IMR-90 (cell line): ENCODE measurements at regions not wholly inside any gene's neighbourhood (a gene's known extent, or its start where the extent isn't known, plus 50 kb on each side); places are given as distances from the start of the nearest gene placed in this dataset.

Source experiments
- ATAC-seq: fragments of 200-7000 bp; cut with Tn5 transposase; 2 replicates; pipeline ENCODE4 v1.9.1; 2020; ENCODE audit warnings: low read depth, mild to moderate bottlenecking, moderate library complexity
- BruUV-seq: library from RNA; stranded (reverse); fragments of 400-500 nt; replicated peaks from 2 replicates; lab custom pipeline; 2021; lab: Mats Ljungman, UMichigan
- CTCF ChIA-PET: fragments of 300-600 bp; formaldehyde crosslinking; extraction: SDS; loops from one replicate; lab custom pipeline; 2021; ENCODE audit warnings: antibody characterized with exemption; lab: Yijun Ruan, JAX
- POLR2A ChIA-PET: fragments of 300-600 bp; sonication (Branson Sonifier 250); formaldehyde crosslinking; loops from one replicate; lab custom pipeline; 2022; ENCODE audit warnings: antibody characterized with exemption; ENCODE audit not compliant: unreplicated experiment; lab: Charles Lee
- DNase-seq: peaks from one replicate; pipeline ENCODE4 v3.0.0; 2013
- H2AFZ ChIP-seq: replicated peaks from 2 replicates; pipeline ENCODE3; 2013; ENCODE audit warnings: low read length, mild to moderate bottlenecking; ENCODE audit not compliant: poor library complexity
- H2AK5ac ChIP-seq: 2 replicates; pipeline ENCODE4 v1.6.1; 2013; ENCODE audit warnings: low read depth, low read length, inconsistent platforms
- H2AK9ac ChIP-seq: replicated peaks from 2 replicates; pipeline ENCODE3; 2013; ENCODE audit warnings: mild to moderate bottlenecking, low read depth, low read length, moderate library complexity; ENCODE audit not compliant: poor library complexity
- H2BK120ac ChIP-seq: 2 replicates; pipeline ENCODE4 v1.6.1; 2013; ENCODE audit warnings: low read depth, low read length, inconsistent platforms
- H2BK15ac ChIP-seq: 3 replicates; pipeline ENCODE4 v1.6.1; 2013; ENCODE audit warnings: low read depth, low read length, inconsistent platforms
- H2BK20ac ChIP-seq: 2 replicates; pipeline ENCODE4 v1.6.1; 2013; ENCODE audit warnings: low read depth, mild to moderate bottlenecking, inconsistent platforms, low read length, moderate library complexity
- H2BK5ac ChIP-seq: 2 replicates; pipeline ENCODE4 v1.6.1; 2013; ENCODE audit warnings: mild to moderate bottlenecking, low read depth, low read length, inconsistent platforms; ENCODE audit not compliant: poor library complexity, severe bottlenecking
- H3K14ac ChIP-seq: replicated peaks from 2 replicates; pipeline ENCODE4 v1.6.1; 2013; ENCODE audit warnings: low read depth, low read length, inconsistent platforms
- H3K18ac ChIP-seq: 2 replicates; pipeline ENCODE4 v1.6.1; 2013; ENCODE audit warnings: low read depth, low read length, control low read depth
- H3K23ac ChIP-seq: 2 replicates; pipeline ENCODE4 v1.6.1; 2013; ENCODE audit warnings: low read depth, low read length, inconsistent platforms
- H3K27ac ChIP-seq: 2 replicates; pipeline ENCODE4 v1.5.1; 2013; ENCODE audit warnings: mild to moderate bottlenecking, control low read depth, low read length; ENCODE audit not compliant: insufficient read depth
- H3K27me3 ChIP-seq: 2 replicates; pipeline ENCODE4 v1.6.1; 2013; ENCODE audit warnings: low read length; ENCODE audit not compliant: control insufficient read depth, insufficient read depth
- H3K36me3 ChIP-seq: 2 replicates; pipeline ENCODE4 v1.6.1; 2013; ENCODE audit warnings: low read length, mixed read lengths; ENCODE audit not compliant: control insufficient read depth, insufficient read depth
- H3K4ac ChIP-seq: 2 replicates; pipeline ENCODE4 v1.6.1; 2013; ENCODE audit warnings: low read depth, low read length, inconsistent platforms
- H3K4me1 ChIP-seq: 2 replicates; pipeline ENCODE4 v1.6.1; 2013; ENCODE audit warnings: low read length, mixed read lengths; ENCODE audit not compliant: control insufficient read depth, insufficient read depth
- H3K4me2 ChIP-seq: 2 replicates; pipeline ENCODE4 v1.6.1; 2013; ENCODE audit warnings: low read depth, mild to moderate bottlenecking, control low read depth, low read length, moderate library complexity
- H3K4me3 ChIP-seq: 2 replicates; pipeline ENCODE4 v1.5.1; 2013; ENCODE audit warnings: low read depth, mild to moderate bottlenecking, control low read depth, low read length, moderate library complexity; ENCODE audit not compliant: insufficient read depth
- H3K56ac ChIP-seq: 2 replicates; pipeline ENCODE4 v1.6.1; 2013; ENCODE audit warnings: low read length, inconsistent platforms; ENCODE audit not compliant: insufficient read depth; ENCODE audit errors: extremely low read depth
- H3K79me1 ChIP-seq, 2 experiments: 2 replicates each; pipeline ENCODE4 v1.6.1; 2013; ENCODE audit warnings: low read length in 2 of 2, inconsistent platforms in 1 of 2, low read depth in 1 of 2
- H3K9ac ChIP-seq: 2 replicates; pipeline ENCODE4 v1.6.1; 2013; ENCODE audit warnings: low read depth, low read length, control low read depth
- H3K9me1 ChIP-seq: 2 replicates; pipeline ENCODE4 v1.6.1; 2013; ENCODE audit warnings: low read length, inconsistent platforms; ENCODE audit not compliant: insufficient read depth
- H3K9me3 ChIP-seq: 2 replicates; pipeline ENCODE4 v1.6.1; 2013; ENCODE audit warnings: low read length; ENCODE audit not compliant: control insufficient read depth, insufficient read depth
- H4K20me1 ChIP-seq: 2 replicates; pipeline ENCODE4 v1.6.1; 2013; ENCODE audit warnings: low read length, inconsistent platforms; ENCODE audit not compliant: insufficient read depth
- H4K5ac ChIP-seq: 2 replicates; pipeline ENCODE4 v1.6.1; 2013; ENCODE audit warnings: mild to moderate bottlenecking, low read depth, low read length, control low read depth
- H4K8ac ChIP-seq, 2 experiments: 2 replicates each; pipeline ENCODE4 v1.6.1; 2013; ENCODE audit warnings: low read depth in 2 of 2, low read length in 2 of 2, control low read depth in 1 of 2, inconsistent platforms in 1 of 2
- H4K91ac ChIP-seq: 2 replicates; pipeline ENCODE4 v1.6.1; 2013; ENCODE audit warnings: low read depth, low read length, inconsistent platforms; ENCODE audit not compliant: insufficient read depth
- CEBPB ChIP-seq: IDR thresholded peaks from 2 replicates; pipeline ENCODE4 v1.6.1; 2012; ENCODE audit warnings: low read depth, low read length, improper control_type of control experiment
- CTCF ChIP-seq: conservative IDR thresholded peaks from 2 replicates; pipeline ENCODE4 v1.5.1; 2012; ENCODE audit warnings: mild to moderate bottlenecking, low read depth, low read length, improper control_type of control experiment
- ELK1 ChIP-seq: fragments of 150-350 bp; IDR thresholded peaks from 2 replicates; pipeline ENCODE4 v1.6.1; 2016; ENCODE audit warnings: low read depth, mild to moderate bottlenecking, low read length, moderate library complexity, borderline replicate concordance
- FOS ChIP-seq: fragments of 150-350 bp; IDR thresholded peaks from 2 replicates; pipeline ENCODE4 v1.6.1; 2016; ENCODE audit warnings: low read depth, low read length
- MAFK ChIP-seq: IDR thresholded peaks from 2 replicates; pipeline ENCODE4 v1.6.1; 2012; ENCODE audit warnings: low read depth, low read length, improper control_type of control experiment
- MXI1 ChIP-seq: IDR thresholded peaks from 2 replicates; pipeline ENCODE4 v1.6.1; 2012; ENCODE audit warnings: low read depth, mild to moderate bottlenecking, low read length, moderate library complexity, borderline replicate concordance
- NFE2L2 ChIP-seq: fragments of 150-350 bp; IDR thresholded peaks from 2 replicates; pipeline ENCODE4 v1.6.1; 2016; ENCODE audit warnings: low read depth, mild to moderate bottlenecking, low read length
- POLR2A ChIP-seq: IDR thresholded peaks from 2 replicates; pipeline ENCODE4 v1.6.1; 2012; ENCODE audit warnings: mild to moderate bottlenecking, low read depth, low read length
- RAD21 ChIP-seq: IDR thresholded peaks from 2 replicates; pipeline ENCODE4 v1.6.1; 2012; ENCODE audit warnings: low read length, improper control_type of control experiment
- RCOR1 ChIP-seq: IDR thresholded peaks from 2 replicates; pipeline ENCODE4 v1.6.1; 2012; ENCODE audit warnings: mild to moderate bottlenecking, low read length, improper control_type of control experiment; ENCODE audit not compliant: insufficient replicate concordance
- SMC3 ChIP-seq: fragments of 150-350 bp; IDR thresholded peaks from 2 replicates; pipeline ENCODE4 v1.6.1; 2016; ENCODE audit warnings: low read depth, mild to moderate bottlenecking, antibody characterized with exemption, low read length, moderate library complexity
- WGBS, 2 experiments: methylation state at CpG; one replicate each; pipeline versions ENCODE4 v1.1.5 to v1.1.7; 2013; ENCODE audit warnings: missing lambda C conversion rate in 2 of 2; ENCODE audit not compliant: insufficient read length in 1 of 2; ENCODE audit errors: extremely low coverage in 2 of 2; 5-methylcytosine and 5-hydroxymethylcytosine counted together
- dilution Hi-C: fragments of 300-500 bp; cut with HindIII; formaldehyde crosslinking; loops from one replicate; pipeline ENCODE4 v1.14.3; 2018; ENCODE audit warnings: low sequenced_read_pairs; ENCODE audit not compliant: unreplicated experiment
- in situ Hi-C: fragments of 300-500 bp; cut with MboI; formaldehyde crosslinking; loops from 3 replicates; pipeline ENCODE4 v1.14.3; 2019; ENCODE audit warnings: low sequenced_read_pairs, inconsistent platforms, mixed read lengths
- intact Hi-C: fragments of 100-400 bp; cut with micrococcal nuclease; formaldehyde crosslinking; loops from 2 replicates; pipeline ENCODE4 v1.10.0; 2022

GRCh38 chr1:79105500-79105899, 99.0 kb upstream of the ADGRL4 start:
- dilution Hi-C loops (no loop called here), intact Hi-C loops (no loop called here), in situ Hi-C loops (no loop called here)
- no TSS peak for BruUV-seq
- no peak overlapping the region for H4K5ac ChIP-seq
- ChIA-PET POLR2A (no interaction called here), CTCF (no interaction called here)
- H2BK5ac ChIP-seq = no peak overlapping the region
- H3K14ac ChIP-seq = no peak overlapping the region
- H3K4me1 ChIP-seq = peaks cover 2% of the 10 kb centered on the region; the same call in 1 of the 2 replicates
- WGBS, 2 experiments = no CpG with 5 or more reads among the region's 2 CpGs
- no peak overlapping the region for H3K4me3 ChIP-seq
- no peak overlapping the region for H3K4me2 ChIP-seq
- H3K9ac ChIP-seq = no peak overlapping the region
- no peak overlapping the region for H3K23ac ChIP-seq
- H3K9me3 ChIP-seq = no peaks in the 10 kb centered on the region
- peak; percentile 40 for DNase-seq
- no peak overlapping the region for H3K27ac ChIP-seq
- H3K79me1 ChIP-seq = no peaks in the 10 kb centered on the region
- H2BK20ac ChIP-seq = no peak overlapping the region
- no peak overlapping the region for H2BK15ac ChIP-seq
- ATAC-seq = peak; percentile 53
- H3K56ac ChIP-seq = no peak overlapping the region
- H3K36me3 ChIP-seq = no peaks in the 10 kb centered on the region
- no peak overlapping the region for H3K4ac ChIP-seq
- no peaks in the 10 kb centered on the region for H4K20me1 ChIP-seq
- TF ChIP-seq CEBPB (no peak), SMC3 (no peak), NFE2L2 (no peak), POLR2A (no peak), ELK1 (no peak), RCOR1 (no peak), FOS (no peak), CTCF (no peak), MAFK (no peak), RAD21 (no peak), MXI1 (no peak)
- no peak overlapping the region for H2AFZ ChIP-seq
- H3K27me3 ChIP-seq = no peaks in the 10 kb centered on the region
- H3K9me1 ChIP-seq = no peaks in the 10 kb centered on the region
- no peak overlapping the region for H3K18ac ChIP-seq
- H2AK9ac ChIP-seq = no peak overlapping the region
- H4K8ac ChIP-seq = no peak overlapping the region
- no peak overlapping the region for H4K91ac ChIP-seq
- no peak overlapping the region for H2AK5ac ChIP-seq
- no peak overlapping the region for H2BK120ac ChIP-seq
